Glutamatergic neuron (in vitro differentiated cells): ENCODE measurements at regions not wholly inside any gene's neighbourhood (a gene's known extent, or its start where the extent isn't known, plus 50 kb on each side); places are given as distances from the start of the nearest gene placed in this dataset.

Source experiments
- DNase-seq: peaks from one replicate; pipeline ENCODE4 v3.0.0; 2022
- H3K27ac Mint-ChIP-seq: one replicate; pipeline ENCODE4 v1.8.0; 2020; ENCODE audit warnings: mild to moderate bottlenecking, mixed read lengths, inconsistent platforms; ENCODE audit not compliant: unreplicated experiment
- H3K27me3 Mint-ChIP-seq: one replicate; pipeline ENCODE4 v1.8.0; 2020; ENCODE audit warnings: mild to moderate bottlenecking, moderate library complexity, mixed read lengths, inconsistent platforms; ENCODE audit not compliant: unreplicated experiment
- H3K36me3 Mint-ChIP-seq: one replicate; pipeline ENCODE4 v1.8.0; 2020; ENCODE audit warnings: mild to moderate bottlenecking, mixed read lengths, inconsistent platforms; ENCODE audit not compliant: unreplicated experiment
- H3K4me1 Mint-ChIP-seq: one replicate; pipeline ENCODE4 v1.8.0; 2020; ENCODE audit warnings: mild to moderate bottlenecking, low read depth, mixed read lengths, inconsistent platforms; ENCODE audit not compliant: unreplicated experiment
- H3K4me3 Mint-ChIP-seq: one replicate; pipeline ENCODE4 v1.8.0; 2020; ENCODE audit warnings: mild to moderate bottlenecking, mixed read lengths, inconsistent platforms; ENCODE audit not compliant: unreplicated experiment
- H3K9me3 Mint-ChIP-seq: one replicate; pipeline ENCODE4 v1.8.0; 2020; ENCODE audit warnings: mild to moderate bottlenecking, moderate library complexity, mixed read lengths, inconsistent platforms; ENCODE audit not compliant: unreplicated experiment
- TF ChIP-seq, protein P1 (sequence below): fragments of 200-600 bp; sonication (generic); IDR thresholded peaks from one replicate; pipeline ENCODE4 v1.5.0; 2021; ENCODE audit not compliant: partially characterized antibody, unreplicated experiment

DNA sequence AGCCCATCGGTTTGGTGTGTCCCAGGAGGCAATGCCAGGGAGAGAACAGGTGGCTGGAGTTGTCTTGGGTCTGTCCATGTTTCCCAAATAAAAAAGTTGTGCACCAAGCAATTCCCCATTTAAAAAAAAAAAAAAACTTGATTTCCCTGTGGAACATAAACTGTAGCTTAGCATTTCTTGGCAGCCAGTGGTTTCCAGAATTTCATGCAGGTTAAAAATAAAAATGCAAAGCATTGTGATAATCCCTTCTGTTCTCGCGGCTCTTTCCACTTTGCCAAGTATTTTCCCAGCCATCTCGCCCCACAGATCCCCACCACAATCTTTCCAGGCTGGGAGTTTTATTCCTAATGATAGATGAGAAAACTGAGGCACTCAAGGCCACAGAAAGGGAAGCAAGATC, 51.4 kb upstream of the MSX1 start:
- Mint-ChIP-seq H3K4me3 (no peak overlapping the region), H3K36me3 (peaks cover 9% of the 10 kb centered on the region), H3K27me3 (no peaks in the 10 kb centered on the region), H3K27ac (no peak overlapping the region), H3K4me1 (peaks cover 9% of the 10 kb centered on the region), H3K9me3 (peaks cover 4% of the 10 kb centered on the region)
- DNase-seq: no peak
- TF ChIP-seq, protein P1, sequence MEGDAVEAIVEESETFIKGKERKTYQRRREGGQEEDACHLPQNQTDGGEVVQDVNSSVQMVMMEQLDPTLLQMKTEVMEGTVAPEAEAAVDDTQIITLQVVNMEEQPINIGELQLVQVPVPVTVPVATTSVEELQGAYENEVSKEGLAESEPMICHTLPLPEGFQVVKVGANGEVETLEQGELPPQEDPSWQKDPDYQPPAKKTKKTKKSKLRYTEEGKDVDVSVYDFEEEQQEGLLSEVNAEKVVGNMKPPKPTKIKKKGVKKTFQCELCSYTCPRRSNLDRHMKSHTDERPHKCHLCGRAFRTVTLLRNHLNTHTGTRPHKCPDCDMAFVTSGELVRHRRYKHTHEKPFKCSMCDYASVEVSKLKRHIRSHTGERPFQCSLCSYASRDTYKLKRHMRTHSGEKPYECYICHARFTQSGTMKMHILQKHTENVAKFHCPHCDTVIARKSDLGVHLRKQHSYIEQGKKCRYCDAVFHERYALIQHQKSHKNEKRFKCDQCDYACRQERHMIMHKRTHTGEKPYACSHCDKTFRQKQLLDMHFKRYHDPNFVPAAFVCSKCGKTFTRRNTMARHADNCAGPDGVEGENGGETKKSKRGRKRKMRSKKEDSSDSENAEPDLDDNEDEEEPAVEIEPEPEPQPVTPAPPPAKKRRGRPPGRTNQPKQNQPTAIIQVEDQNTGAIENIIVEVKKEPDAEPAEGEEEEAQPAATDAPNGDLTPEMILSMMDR: no peak

DNA sequence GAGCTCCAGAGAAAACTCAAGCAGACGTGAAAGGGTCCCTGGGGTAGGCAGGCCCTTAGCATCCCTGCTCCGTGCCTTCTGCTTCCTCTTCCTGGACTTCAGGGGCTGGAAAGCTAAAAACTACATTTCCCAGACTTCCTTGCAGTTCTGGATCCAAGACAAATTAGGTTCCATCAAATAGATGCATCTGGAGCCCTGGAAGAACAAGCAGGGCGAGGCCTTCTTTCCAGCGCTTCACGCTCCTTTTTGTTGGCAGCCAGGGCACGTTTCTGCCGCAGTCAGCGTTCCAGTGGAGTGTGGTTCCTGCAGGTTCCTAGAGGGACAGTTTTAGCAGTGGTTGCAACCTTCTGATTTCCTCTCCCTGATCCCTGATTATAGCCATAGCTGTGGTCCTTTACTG, 53.6 kb upstream of the MSX1 start:
- Mint-ChIP-seq H3K36me3 (peaks cover 9% of the 10 kb centered on the region), H3K27me3 (peaks cover 4% of the 10 kb centered on the region), H3K4me1 (peaks cover 9% of the 10 kb centered on the region), H3K27ac (peak overlapping the region; percentile 56), H3K9me3 (peaks cover 5% of the 10 kb centered on the region), H3K4me3 (no peak overlapping the region)
- DNase-seq: no peak
- TF ChIP-seq, protein P1: no peak

DNA sequence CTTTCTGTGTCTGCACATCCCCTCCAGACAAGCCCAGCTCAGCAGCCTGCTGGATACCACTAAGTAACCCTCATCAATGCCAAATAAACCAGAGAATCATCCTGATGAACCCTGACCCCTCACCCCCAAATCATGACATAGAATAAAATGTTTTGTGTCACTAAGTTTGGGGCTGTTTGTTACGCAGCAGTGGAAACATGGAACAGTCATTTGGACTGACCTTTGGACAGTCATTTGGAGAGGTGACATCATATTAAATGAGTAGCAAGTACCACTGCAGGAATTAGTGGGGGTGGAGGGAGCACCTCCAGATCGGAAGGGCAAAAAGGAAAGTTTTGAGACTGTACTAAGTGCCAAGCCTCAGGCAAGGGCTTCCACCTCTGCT, 55.6 kb upstream of the MSX1 start:
- H3K4me1 Mint-ChIP-seq: peaks cover 9% of the 10 kb centered on the region
- no peak overlapping the region for H3K4me3 Mint-ChIP-seq
- TF ChIP-seq, protein P1: no peak
- no peak for DNase-seq
- no peak overlapping the region for H3K27ac Mint-ChIP-seq
- peaks cover 9% of the 10 kb centered on the region for H3K36me3 Mint-ChIP-seq
- peaks cover 5% of the 10 kb centered on the region for H3K9me3 Mint-ChIP-seq
- peaks cover 4% of the 10 kb centered on the region for H3K27me3 Mint-ChIP-seq

DNA sequence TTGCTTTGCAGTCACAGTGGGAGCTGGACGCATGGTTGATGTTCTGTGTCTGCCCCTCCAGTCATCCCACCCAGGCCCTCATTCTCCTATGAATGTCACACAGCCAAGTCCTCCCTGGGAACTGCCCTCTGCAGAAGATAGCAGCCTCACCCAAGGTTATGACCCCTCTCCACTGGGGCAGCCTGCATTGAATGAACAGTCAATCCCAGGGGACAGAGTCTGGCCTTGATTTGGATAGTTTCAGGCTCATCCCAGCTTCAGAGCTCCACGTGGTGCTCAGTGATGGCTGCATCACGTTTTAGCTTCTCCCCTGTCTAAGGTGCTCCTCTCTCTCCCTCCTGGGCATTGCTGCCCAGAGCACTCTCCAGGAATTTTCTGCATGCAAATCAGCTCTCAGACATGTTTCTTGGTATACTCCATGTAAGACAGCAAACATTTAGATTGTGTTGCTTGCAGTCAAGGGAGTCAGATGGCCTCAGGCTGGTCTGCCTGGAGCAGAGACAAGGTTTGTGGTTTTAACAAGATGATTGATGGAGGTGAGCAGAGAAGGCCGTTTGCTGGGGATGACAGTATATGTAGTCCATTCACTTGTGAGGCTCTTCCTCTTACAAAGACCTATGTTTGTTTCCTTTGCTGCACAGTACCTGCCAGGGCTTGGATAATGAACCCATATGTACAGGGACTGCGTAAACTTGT, 56.1 kb upstream of the MSX1 start:
- no peak overlapping the region for H3K27ac Mint-ChIP-seq
- TF ChIP-seq, protein P1: no peak
- no peak overlapping the region for H3K4me3 Mint-ChIP-seq
- no peak for DNase-seq
- H3K27me3 Mint-ChIP-seq: peaks cover 4% of the 10 kb centered on the region
- H3K36me3 Mint-ChIP-seq: peaks cover 9% of the 10 kb centered on the region
- peaks cover 5% of the 10 kb centered on the region for H3K9me3 Mint-ChIP-seq
- peaks cover 9% of the 10 kb centered on the region for H3K4me1 Mint-ChIP-seq

DNA sequence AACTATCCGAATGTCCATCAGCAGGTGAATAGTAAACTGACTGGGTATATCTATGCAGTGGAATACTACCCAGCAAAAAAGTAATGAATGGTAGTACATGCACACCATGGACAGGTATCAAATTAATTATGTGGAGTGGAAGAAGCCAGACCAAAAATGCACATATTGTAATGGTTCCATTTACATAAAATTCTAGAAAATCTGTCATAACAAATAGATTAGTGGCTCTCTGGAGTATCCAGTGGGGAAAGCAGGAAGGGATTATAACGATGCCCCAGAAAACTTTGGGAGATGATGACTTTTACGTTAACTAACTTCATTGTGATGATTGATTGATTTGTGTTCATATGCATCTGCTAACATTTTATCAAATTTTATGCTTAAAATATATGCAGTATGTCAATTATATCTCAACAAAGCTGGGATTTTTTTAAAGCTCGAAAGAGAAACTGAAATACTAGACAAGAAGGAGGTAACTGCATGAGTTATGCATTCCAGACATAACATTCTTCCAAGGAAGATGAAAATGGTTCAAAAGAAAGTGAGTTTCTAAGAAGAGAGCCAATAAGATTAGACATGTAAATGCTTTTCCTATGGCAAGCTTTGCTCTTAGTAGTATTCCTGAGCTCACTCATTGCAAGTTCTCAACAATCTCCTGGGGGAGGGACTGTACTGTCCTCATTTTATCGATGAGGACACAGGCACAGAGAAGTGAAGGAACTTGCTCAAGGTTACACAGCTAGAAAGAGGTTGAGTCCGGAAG, 58.6 kb upstream of the MSX1 start:
- no peak overlapping the region for H3K27ac Mint-ChIP-seq
- peaks cover 4% of the 10 kb centered on the region for H3K9me3 Mint-ChIP-seq
- peaks cover 9% of the 10 kb centered on the region for H3K36me3 Mint-ChIP-seq
- no peak for DNase-seq
- H3K4me1 Mint-ChIP-seq: peaks cover 6% of the 10 kb centered on the region
- TF ChIP-seq, protein P1: no peak
- peaks cover 4% of the 10 kb centered on the region for H3K27me3 Mint-ChIP-seq
- H3K4me3 Mint-ChIP-seq: no peak overlapping the region
